Urothelium cell line (cell line): ENCODE measurements at regions not wholly inside any gene's neighbourhood (a gene's known extent, or its start where the extent isn't known, plus 50 kb on each side); places are given as distances from the start of the nearest gene placed in this dataset.

Experiments used
- DNase-seq: peaks from one replicate; pipeline ENCODE4 v3.0.0; 2011; ENCODE audit warnings: low spot score, mixed read lengths
- FAIRE-seq: peaks from 2 replicates; lab custom pipeline; 2011; peaks lifted over from hg19 to GRCh38; lab: Jason Lieb, UNC

DNA sequence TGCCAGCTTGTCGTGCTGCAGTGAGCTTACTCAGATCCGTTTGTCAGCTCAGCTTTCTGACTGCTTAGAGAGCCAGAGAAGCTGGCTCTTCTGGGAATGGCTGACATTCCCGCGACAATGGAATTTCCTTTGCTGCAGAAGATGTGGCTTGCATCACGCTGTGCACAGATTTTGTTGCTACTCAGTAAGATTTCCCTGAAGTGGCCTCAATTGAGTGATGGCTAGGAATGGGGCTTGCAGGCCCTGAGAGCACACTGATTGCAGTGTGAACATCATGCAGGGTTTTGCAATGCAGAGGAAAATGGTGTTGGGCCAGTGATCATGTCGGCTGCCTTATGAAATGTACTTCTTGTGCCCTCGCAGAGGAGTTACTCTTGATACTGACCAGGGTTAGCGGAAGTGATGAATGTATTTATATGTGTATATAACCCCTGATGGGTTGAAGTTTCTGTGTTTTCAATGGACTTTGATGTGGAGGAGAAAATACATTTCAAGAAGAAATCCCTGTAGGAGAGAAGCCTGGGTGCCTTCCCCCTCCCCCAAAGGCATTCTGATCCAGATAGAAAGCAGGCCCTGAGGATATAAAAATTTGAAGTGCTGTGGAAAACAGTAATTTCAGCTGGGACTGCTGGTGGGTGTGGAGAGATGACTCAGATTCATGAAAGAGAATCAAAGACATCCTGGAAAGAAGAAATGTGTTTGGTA lies 102.5 kb upstream of the PDZRN3 start:
- DNase-seq: no peak
- FAIRE-seq: no peak

GRCh38 chr3:73723596-73723995 lies 98.9 kb upstream of the PDZRN3 start:
- FAIRE-seq: no peak
- no peak for DNase-seq

DNA sequence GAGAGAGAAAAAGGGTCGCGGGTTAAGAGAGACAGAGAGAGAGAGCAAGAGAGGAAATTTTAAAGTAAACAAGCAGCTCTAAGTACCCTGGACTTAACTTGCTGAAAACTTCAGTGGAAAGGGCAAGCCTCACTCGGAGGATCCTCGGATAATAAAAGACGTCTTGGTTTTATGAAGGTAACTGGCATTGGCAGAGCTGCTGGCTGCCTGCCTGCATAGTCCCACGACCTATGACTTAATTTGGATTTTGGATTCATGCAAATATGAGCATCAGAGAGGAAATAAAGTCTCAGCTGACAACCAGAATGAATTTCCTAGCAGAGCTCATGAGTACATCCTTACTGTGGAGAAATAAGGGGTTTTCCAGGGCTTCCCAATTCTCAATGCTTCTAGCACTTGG lies 95.1 kb upstream of the PDZRN3 start:
- FAIRE-seq: no peak
- no peak for DNase-seq

- no peak for FAIRE-seq
- DNase-seq: no peak
These were observed 94.7 kb upstream of the PDZRN3 start for GRCh38 chr3:73719413-73719851.

GRCh38 chr3:73718326-73719110 lies 93.8 kb upstream of the PDZRN3 start:
- DNase-seq (no peak), FAIRE-seq (no peak)

DNA sequence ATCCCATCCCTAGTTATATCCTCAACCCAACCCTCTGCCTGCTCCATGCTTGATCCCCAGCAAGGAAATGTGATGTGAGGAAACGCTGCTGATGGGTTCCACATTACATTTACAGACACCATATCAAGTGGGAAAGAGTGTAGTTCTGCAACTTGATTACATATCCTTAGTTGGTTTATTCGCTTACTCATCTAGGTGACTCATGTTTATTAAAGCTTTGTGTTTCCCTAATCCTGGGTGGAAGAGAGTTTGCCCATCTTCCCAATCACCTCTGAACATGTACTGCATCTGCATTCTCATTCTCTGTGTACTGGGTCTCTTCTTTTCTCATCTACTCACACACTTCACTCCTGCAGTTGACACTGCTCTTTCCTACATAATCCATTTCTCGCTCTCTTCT lies 91.7 kb upstream of the PDZRN3 start:
- DNase-seq (no peak), FAIRE-seq (no peak)

DNA sequence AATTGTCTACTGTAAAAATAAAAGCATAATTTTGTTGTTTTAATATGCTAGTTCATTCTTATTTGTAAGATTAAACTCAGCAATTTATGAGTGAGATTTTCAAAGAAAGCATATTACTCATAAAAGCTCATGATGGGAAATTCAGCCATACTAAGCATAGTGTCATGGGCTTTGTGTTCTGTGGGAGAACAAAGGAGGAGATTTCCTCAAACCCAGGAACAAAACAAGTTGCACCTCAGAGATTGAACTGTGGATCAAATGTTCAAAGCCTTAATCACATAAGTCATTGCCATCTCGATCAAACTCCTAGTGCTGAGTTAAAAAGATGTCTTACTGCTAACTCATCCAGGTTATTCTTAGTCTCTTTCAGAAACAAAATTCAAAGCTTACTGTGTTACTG lies 85.6 kb upstream of the PDZRN3 start:
- no peak for DNase-seq

GRCh38 chr3:73709712-73710111 lies 85.0 kb upstream of the PDZRN3 start:
- DNase-seq: no peak
- FAIRE-seq: no peak

More for the DNA sequence above, 85.6 kb upstream of the PDZRN3 start:
- no peak for FAIRE-seq

DNA sequence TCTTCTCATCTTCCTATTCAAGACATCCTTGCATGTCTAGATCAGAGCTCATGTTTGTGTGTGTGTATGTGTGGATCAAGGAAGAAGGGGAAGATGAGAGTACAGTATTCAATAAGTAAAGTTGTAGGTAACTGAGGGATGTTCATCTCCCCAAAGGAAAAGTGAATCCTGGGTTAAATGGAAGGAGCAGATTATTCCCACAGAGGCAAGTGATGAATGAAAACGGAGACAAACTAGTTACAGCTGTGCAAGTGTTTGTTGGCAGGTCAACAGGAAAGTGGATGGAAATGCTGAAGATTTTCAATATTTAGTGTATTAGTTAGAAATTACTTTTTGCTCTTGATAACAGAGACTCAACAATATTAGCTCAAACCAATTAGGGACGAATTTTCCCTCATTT lies 84.2 kb upstream of the PDZRN3 start:
- FAIRE-seq (no peak), DNase-seq (no peak)

GRCh38 chr3:73707772-73708171 lies 83.0 kb upstream of the PDZRN3 start:
- FAIRE-seq: no peak
- DNase-seq: no peak

DNA sequence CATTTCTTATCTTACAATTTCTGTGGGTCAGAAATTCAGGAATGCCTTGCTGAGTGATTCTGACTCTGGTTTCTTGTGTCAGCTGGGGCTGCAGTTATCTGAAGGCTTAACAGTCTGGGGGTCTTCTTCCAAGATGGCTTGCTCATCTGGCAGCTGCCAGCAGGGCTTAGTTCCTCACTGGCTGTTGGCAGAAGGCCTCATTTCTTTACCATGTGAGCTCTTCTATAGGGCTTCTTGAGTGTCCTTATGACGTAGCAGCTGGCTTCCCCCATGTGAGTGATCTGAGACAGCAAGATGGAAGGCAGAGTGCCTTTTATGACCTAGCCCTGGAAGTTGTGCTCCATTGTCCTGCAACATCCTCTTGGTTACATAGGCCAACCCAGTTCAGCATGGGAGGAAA lies 82.0 kb upstream of the PDZRN3 start:
- DNase-seq (no peak), FAIRE-seq (no peak)

- DNase-seq (no peak), FAIRE-seq (no peak)
These were observed 81.1 kb upstream of the PDZRN3 start for GRCh38 chr3:73705792-73706191.

- DNase-seq (no peak), FAIRE-seq (no peak)
These were observed 74.6 kb upstream of the PDZRN3 start for GRCh38 chr3:73699327-73699726.

DNA sequence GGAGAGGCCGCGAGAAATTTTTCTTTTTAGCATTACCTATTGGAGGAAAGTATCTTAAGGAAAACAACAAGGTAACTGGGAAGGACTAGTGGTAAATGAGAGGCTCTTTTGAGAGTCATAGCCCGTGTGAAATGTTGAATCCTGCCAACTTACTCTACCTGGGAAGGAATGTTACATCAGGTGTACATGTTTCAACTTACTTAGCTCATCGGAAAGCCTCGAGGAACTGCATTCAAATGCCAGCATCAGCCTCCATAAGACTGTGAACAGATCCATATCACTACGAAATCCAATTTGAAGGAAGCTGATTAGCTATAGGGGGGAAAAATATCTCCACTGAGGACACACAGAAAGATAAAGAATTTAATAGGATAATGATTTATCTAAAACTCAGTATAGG lies 72.3 kb upstream of the PDZRN3 start:
- DNase-seq (no peak), FAIRE-seq (no peak)

GRCh38 chr3:73695841-73696240 lies 71.1 kb upstream of the PDZRN3 start:
- no peak for DNase-seq
- FAIRE-seq: no peak

DNA sequence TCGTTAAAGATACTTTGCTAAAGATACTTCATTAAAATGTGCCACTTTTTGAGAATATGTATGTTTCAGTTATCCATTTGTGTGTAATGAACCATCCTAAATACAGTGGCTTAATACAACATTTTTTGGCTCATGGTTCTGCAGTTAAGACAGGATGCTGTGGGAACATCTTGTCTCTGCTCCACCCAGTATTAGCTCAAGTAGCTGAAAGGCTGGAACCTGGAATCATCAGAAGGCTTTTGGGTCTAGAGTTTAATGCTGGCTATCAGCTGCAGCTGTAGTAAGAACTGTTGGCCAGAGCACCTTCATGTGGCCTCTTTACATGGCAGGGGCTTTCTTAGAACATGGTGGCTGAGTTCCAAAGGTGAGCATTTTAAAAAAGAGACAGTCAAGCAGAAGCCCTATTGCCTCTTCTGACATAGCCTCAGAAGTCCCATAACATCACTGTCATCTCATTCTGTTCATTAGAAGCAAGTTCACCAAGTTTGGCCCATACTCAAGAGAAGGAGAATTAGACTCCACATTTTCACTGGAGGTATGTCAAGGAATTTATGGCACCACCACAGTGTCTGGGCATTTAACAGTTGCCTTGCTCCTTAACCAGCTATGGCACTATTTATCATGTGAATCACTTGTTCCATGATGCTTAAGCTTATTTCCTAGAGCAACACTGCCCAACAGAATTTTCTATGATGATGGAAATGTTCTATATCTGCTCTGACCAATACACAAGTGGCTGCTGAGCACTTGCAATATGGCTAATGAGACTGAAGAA lies 70.4 kb upstream of the PDZRN3 start:
- DNase-seq (no peak), FAIRE-seq (no peak)

GRCh38 chr3:73687106-73688004 lies 62.6 kb upstream of the PDZRN3 start:
- no peak for FAIRE-seq
- no peak for DNase-seq

DNA sequence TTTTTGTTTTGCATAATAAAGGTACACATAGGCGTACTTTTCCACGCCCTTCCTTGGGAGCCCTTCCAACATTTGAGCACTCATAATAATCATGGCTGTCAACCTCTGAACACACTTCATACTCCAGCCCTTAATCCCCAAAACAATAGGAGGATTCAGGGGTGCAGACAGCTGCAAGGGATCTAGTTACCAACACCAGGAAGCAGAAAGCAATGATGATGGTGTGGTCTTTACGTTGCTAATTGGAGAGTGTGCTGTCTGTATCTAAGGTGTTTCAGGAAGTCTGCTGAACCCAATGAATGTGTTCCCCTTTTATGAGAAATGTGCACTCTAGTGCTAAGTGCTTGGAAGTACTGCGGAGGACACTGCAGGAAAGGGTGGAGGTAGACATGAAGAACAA lies 60.3 kb upstream of the PDZRN3 start:
- no peak for DNase-seq
- FAIRE-seq: no peak

DNA sequence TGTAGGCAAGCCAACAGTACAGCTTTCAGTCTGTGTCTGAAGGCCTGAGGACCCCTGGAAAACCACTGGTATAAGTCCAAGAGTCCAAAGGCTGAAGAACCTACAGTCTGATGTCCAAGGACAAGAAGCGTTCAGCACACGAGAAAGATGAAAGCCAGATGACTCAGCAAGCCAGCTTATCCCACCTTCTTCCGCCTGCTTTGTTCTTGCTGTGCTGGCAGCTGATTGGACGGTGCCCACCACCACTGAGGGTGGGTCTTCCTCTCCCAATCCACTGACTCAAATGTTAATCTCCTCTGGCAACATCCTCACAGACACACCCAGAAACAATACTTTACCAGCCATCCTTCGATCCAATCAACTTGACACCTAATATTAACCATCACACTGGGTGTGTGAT lies 59.0 kb upstream of the PDZRN3 start:
- FAIRE-seq (peak; percentile 32), DNase-seq (no peak)

DNA sequence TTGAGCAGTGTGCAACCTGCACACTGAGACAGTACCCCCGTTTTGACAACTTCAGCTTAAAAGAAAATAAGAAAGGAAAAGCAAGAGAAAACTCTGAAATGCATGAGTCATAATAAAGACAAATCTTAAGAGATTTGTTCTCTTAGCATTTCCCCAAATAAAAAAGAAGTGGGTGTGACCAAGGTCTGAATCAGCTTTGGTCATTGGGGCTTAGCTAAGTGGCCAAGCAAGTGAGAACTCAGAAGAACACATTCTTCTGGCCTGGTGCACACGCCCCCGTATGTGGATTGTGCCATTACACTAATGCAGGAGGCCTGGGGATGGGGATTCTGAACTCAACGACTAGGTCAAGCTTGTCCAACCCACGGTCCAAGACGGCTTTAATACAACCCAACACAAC lies 56.9 kb upstream of the PDZRN3 start:
- DNase-seq: no peak
- FAIRE-seq: no peak

DNA sequence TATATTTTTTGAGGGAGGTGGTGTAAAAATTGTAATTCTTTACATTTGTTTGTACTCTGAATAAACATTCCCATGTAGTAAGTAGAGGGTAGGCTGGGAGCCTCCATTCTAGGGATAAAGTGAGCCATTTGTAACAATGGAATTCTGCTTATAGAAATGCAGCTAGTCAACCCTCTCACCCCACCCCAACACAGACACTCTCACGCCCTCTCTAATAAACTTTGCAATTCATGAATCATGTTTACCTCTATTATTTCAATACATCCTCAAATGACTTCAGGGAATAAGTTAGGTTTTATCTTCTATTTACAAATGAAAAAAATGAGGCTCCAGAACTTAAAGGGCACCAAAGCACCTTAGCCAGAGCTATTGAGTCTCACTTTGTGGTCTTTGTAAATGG lies 56.5 kb upstream of the PDZRN3 start:
- FAIRE-seq (no peak), DNase-seq (no peak)
